Hematopoietic multipotent progenitor cell (in vitro differentiated cells): ENCODE measurements at regions not wholly inside any gene's neighbourhood (a gene's known extent, or its start where the extent isn't known, plus 50 kb on each side); places are given as distances from the start of the nearest gene placed in this dataset.

ENCODE experiments used
- DNase-seq, 3 donors: peaks; one replicate each; pipeline ENCODE4 v3.0.0-alpha.2; 2011 to 2015; ENCODE audit warnings: low read depth in 2 of 3, low spot score in 2 of 3

DNA sequence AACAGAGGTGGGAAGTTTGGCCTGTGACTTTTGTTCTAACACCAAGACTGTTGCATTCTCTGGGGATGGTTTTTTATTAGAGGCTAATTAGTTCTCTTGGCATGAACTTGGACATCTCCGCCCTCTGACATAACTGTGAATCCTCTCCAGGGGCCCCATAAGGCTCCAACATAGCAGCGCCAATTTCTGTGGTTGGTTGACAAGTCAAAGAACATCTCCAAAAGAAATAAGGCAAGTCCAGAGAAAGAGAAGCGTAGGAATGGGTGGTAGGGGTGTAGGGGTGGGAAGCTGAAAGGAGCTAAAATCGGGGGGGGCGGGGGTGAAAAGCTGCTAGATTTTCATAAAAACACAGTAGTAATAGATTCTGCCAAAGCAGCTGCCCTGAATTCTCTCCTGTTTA lies 81.0 kb upstream of the DAB2 start:
- DNase-seq, result no peak

GRCh38 chr5:39505363-39505762 lies 80.6 kb upstream of the DAB2 start:
- no peak for DNase-seq

- no peak for DNase-seq
These were observed 78.4 kb upstream of the DAB2 start for GRCh38 chr5:39503155-39503554.

DNA sequence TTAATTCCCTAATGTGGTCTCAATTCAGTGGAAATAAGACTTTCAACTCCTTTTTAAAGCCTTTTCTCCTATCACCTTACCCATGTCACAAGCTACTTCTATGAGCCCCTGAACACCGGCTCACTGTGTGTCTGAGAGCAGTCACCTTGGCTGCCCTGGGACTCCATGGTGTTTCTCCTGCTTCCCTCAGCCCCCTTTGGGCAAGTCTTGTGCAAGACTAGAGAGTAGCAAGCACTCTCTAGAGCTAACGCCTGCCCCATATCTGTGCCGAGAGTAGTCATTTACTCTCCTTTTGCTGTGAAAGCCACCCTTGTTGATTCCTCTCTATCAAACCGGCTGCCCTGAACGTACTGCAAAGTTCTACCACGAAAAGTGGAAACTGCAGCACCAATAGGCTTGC lies 77.9 kb upstream of the DAB2 start:
- no peak for DNase-seq

GRCh38 chr5:39501397-39501796 lies 76.6 kb upstream of the DAB2 start:
- DNase-seq, result no peak

DNA sequence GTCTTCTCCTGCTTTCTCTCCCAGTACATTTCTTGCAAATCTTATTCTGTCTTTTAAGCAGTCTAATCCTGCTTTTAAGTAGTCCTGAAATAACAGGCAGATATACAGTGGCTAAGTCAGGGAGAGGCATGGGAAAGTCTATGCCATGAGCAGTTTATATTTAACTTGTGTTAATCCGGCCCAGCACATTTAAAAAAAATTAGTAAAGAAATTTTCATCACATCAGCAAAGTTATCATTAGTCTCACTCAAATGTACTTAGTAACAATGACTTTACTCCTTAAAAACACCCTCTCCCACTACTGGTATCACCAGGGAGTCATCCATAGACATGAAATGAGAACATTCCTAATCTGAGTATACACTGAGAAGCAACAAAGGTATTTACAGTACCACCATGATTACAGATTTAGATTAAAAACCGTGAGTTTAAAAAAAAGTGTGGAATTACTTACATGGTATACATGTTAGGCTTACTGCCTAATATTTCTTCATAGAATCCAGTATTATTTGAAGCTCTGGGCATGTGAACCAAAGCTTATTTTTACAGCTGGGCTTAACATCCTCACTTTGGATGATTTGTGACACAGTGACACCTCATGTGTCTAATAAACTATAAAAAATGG lies 75.9 kb upstream of the DAB2 start:
- DNase-seq, result no peak

GRCh38 chr5:39498278-39498952 lies 73.6 kb upstream of the DAB2 start:
- DNase-seq, result peak in 2 of 3 donors; percentile 17 to 78

DNA sequence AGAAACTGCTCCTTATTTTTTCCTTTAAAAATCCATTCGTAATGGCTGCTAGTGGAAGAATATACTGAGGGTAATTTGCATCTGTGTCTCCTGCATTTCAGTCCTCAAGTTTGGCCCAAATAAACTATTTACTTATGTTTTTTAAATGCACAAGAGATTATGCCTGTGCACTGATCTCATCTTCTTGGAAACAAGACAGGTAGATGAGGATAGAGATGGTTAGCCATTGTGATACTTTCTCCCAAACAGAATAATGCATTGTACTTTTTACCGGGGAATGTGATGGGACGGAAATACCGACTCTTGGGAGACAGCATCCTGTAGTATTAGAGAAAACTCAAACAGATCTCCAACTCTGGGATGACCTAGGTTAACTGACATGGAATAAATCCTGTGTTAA lies 72.5 kb upstream of the DAB2 start:
- DNase-seq, result no peak

- no peak for DNase-seq
These were observed 70.4 kb upstream of the DAB2 start for GRCh38 chr5:39495227-39495626.

DNA sequence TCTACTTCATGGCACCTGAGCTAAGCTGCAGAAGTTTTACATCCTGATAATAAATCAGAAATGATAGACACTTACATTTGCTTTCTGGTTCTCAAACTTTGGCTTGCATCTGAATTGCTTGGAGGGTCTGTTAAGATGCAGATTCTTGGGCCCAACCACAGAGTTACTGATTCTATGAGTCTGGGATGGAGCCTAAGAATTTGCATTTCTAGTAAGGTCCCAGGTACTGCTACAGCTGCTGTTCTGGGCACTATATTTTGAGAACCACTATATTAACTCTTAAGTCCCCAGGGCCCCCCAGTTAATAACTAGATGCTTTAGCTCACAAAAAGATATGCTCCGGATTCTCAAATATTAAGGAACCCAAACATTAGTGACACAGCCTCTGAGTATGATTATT lies 69.8 kb upstream of the DAB2 start:
- no peak for DNase-seq

DNA sequence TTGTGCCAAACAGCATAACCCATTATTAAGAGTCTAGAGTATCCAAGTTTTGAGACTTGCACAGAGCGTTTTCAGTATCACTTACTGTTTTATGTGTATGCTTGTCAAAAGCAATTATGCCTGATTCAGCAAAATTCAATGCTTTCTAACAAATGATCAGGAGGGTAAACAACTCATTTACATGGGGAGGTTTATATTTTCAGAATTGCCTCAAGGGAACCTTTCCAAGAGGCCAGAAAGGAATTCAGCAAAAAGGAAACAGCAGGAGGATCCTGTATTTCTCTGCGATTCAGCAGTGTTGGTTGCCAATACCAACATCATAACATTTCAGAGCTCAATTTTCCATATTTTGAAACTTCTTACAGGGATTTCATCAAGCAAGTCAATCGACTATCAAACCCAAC lies 69.3 kb upstream of the DAB2 start:
- no peak for DNase-seq

GRCh38 chr5:39491210-39491609 lies 66.4 kb upstream of the DAB2 start:
- DNase-seq, result no peak

DNA sequence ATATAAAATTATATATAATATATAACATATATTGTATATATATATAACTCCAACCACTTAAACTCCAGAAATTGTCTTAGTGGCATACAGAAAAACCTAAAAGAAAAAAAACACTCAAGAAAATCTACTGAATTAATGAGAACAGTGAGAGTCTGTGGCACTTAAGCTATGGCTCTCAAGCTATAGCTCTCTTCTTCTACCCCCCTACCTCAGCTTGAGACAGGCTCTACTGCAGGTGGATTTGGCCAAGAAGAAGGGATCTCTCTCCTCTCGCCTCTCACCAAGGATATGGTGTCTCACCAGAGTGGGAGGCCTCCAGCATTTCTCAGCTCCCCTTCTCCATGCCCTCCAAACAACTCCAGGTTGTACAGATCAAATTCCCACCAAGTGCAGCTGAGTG lies 64.5 kb upstream of the DAB2 start:
- DNase-seq, result no peak

DNA sequence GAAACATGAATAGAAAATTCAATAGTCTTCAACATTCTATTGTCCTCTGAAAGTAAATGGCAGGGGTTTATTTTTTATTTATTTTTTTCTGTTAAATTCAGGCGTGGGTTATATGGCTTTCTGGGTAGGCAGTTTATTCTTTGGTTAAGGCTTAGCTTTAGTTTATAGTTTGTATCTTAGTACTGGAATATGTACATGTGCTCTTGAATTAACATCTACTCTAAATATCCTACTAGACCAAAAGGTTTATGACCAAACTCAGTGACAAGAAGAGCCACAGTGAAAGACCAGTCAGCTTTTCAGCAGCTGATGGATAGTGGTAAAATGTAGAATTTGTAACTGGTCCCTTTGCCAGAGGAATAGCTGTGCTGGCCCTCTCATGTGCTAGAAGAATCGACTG lies 62.0 kb upstream of the DAB2 start:
- DNase-seq, result no peak

DNA sequence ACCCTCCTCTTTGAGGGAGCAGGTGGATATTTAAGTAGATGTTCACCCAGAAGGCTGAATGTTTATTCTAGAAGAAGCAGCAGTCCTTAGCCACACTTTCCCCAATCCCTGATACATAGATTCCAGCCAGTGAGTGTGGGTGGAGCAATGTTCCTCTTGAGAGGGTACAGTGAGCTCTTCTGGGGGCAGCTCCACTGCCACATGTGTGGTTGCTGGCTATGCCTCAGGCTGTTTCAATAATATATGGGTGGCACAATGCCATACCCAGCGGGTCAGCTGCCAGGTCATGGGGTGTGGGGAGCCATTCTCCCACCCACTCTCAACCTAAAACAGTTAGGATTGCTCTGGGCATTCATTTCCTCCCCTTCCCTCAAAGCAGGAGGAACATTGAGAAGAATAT lies 61.6 kb upstream of the DAB2 start:
- no peak for DNase-seq

DNA sequence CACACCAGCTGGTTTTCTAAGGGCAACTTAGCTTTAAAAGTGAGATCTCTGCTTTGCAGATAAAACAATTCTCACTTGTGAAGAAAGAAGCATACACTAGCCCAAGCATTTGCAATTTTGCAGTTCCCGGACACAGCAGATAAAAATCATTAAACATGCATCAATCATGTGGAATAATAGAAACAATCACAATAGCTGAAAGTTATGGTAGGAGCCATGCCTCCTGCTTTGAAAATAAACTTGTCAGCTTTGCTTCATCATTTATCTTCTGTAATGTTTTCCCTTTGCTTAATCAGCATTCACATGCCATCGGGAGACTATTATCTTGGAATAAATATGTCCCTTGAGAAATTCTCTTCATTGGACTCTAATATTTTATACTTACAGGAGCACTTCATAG lies 60.3 kb upstream of the DAB2 start:
- DNase-seq, result no peak

- DNase-seq, result no peak
These were observed 59.9 kb upstream of the DAB2 start for GRCh38 chr5:39484673-39485072.

DNA sequence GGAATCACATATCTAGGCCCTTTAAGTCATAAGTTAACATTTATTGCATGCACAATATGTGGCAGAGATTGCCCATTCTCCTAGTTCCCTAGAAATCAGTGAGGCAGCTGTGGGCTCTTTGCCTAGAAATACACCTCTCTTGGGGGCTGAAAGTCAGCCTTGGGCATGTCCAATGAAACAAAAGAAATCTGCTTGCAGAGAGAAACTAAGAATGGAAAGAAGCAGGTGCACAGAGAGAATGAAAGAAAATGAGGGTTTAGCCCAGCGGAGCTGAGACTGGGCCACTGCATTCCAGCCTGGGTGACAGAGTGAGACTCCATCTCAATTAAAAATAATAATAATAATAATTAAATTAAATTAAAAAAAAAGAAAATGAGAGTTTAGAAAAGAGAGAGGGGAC lies 57.3 kb upstream of the DAB2 start:
- DNase-seq, result no peak

- no peak for DNase-seq
These were observed 54.8 kb upstream of the DAB2 start for GRCh38 chr5:39479537-39479936.

DNA sequence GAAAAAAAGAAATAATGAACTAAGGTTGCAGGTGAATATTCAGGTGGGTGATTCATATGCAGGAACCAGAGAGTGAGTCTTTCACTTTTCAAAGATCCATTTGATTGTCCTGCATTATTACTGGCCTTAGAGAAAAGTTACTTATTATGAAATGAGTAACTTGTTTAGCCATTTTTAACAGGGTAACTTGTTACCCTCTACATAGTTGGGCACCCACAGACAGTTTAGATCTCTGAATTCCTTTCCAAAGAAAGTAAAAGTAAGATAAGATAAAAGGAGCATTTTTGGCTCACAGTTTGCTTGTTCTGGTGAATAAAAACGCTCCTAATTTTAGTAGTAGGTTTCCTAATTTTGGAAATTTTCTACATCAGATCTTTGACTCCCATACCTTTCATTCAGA lies 54.1 kb upstream of the DAB2 start:
- DNase-seq, result no peak

DNA sequence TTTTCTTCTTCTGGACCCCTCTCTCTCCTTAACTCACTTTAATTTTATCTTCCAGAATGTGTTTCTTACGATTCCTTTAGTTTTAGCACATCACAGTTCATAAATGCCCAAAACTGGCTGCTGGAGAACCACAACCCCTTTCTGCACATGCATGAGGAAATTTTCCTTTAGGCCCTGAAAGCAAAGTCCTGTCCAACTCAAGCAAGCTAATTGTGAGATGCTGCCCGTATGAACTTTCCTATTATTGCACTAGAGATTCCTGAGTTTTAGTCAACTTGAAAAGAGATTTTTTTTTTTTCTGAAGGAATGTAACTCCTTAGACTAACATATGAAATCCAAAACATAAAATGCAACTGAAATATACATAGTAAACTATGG lies 52.1 kb upstream of the DAB2 start:
- DNase-seq, result no peak

DNA sequence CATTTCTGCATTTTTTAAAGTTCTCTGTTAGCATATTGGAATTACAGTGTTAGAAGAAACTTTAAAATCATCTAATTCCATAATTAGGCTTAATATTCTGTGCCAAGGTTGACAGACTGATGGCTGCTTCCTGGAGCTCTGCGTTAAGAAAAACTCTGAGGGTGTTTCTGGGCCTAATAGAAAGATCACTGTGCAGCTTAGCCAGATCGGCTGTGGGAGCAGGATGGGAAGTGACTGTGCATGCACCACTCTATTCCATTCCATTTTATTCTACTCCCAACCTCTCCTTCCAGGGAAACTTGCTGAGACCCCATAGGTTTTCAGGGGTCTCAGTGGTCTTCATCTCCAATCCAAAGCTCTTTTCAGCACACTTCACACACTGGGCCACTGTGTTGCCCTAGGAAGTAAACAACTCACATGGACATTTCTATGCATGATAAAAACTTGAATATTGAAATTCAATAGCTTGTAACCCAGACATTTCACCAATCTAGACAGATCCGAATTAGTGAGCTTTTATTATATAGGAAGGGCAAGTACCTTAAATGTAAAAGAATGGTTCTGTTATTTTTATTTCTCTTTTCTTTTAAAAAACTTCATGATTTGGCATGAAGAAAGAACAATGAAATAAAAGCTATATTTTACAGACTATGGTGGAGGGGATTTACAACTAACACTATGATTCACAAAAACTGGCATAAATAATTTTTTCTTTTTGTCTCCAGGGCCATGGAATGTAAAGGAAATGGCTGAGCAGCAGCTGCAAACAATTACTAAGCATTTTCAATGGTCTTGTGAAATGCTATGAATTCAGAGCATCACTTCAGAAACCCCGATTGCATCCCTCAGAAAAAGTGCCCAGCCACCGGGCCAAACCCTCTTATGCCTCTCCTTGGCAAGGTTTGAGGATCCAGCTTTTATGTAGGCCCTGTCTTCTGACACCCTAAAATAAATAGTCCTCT lies 51.4 kb upstream of the DAB2 start:
- DNase-seq, result peak in 1 of 3 donors; percentile 18
